ENCODE measurements at regions not wholly inside any gene's neighbourhood (a gene's known extent, or its start where the extent isn't known, plus 50 kb on each side); places are given as distances from the start of the nearest gene placed in this dataset.

DNA sequence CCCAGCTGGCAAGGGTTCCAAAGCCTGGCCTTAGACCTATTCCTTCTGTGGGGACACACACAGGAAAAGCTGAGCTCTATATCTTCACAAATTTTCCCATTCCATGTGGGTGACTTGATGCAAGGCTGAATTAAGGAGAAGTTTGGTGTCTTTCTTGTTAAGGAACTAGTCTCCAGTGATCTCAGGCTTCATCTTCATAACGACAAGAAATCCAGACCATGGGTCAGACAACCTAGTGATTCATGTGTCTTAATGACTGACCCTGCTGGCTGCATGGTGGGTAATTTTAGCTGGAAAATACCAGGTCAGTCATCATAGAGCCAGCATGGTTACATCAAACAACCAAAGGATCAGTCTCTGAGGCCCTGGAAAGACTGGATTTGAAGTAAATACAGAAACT, 112.7 kb upstream of the SLC4A7 start:
- no peak for TF ChIP-seq FOXA1 (IDR thresholded peaks at IDR 0.05)
- TF ChIP-seq, protein P1, sequence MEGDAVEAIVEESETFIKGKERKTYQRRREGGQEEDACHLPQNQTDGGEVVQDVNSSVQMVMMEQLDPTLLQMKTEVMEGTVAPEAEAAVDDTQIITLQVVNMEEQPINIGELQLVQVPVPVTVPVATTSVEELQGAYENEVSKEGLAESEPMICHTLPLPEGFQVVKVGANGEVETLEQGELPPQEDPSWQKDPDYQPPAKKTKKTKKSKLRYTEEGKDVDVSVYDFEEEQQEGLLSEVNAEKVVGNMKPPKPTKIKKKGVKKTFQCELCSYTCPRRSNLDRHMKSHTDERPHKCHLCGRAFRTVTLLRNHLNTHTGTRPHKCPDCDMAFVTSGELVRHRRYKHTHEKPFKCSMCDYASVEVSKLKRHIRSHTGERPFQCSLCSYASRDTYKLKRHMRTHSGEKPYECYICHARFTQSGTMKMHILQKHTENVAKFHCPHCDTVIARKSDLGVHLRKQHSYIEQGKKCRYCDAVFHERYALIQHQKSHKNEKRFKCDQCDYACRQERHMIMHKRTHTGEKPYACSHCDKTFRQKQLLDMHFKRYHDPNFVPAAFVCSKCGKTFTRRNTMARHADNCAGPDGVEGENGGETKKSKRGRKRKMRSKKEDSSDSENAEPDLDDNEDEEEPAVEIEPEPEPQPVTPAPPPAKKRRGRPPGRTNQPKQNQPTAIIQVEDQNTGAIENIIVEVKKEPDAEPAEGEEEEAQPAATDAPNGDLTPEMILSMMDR (IDR thresholded peaks at IDR 0.05; ENCODE audit: low read depth, low read length, missing input control), result no peak
- TF ChIP-seq, protein P2, sequence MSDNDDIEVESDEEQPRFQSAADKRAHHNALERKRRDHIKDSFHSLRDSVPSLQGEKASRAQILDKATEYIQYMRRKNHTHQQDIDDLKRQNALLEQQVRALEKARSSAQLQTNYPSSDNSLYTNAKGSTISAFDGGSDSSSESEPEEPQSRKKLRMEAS (IDR thresholded peaks at IDR 0.05), result no peak
- TF ChIP-seq RAD21 (IDR thresholded peaks at IDR 0.05), result no peak
- TF ChIP-seq TAF1 (conservative IDR thresholded peaks at IDR 0.05), result no peak
- TF ChIP-seq, protein P3, sequence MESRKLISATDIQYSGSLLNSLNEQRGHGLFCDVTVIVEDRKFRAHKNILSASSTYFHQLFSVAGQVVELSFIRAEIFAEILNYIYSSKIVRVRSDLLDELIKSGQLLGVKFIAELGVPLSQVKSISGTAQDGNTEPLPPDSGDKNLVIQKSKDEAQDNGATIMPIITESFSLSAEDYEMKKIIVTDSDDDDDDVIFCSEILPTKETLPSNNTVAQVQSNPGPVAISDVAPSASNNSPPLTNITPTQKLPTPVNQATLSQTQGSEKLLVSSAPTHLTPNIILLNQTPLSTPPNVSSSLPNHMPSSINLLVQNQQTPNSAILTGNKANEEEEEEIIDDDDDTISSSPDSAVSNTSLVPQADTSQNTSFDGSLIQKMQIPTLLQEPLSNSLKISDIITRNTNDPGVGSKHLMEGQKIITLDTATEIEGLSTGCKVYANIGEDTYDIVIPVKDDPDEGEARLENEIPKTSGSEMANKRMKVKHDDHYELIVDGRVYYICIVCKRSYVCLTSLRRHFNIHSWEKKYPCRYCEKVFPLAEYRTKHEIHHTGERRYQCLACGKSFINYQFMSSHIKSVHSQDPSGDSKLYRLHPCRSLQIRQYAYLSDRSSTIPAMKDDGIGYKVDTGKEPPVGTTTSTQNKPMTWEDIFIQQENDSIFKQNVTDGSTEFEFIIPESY (IDR thresholded peaks at IDR 0.05), result no peak
- TF ChIP-seq GABPA (IDR thresholded peaks at IDR 0.05 in 1 of 2, conservative IDR thresholded peaks at IDR 0.05 in 1 of 2), result no peak
- TF ChIP-seq, protein P4, sequence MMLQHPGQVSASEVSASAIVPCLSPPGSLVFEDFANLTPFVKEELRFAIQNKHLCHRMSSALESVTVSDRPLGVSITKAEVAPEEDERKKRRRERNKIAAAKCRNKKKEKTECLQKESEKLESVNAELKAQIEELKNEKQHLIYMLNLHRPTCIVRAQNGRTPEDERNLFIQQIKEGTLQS (IDR thresholded peaks at IDR 0.05), result no peak
- no peak for TF ChIP-seq SP1 (IDR thresholded peaks at IDR 0.05)

Data from liver (tissue), 3 donors.